Activated CD4-positive, alpha-beta T cell treated with anti-CD3 and anti-CD28 coated beads, Interleukin-10, Interleukin-2, amounts not matched to agents 100 ng/mL and 50 ng/mL, durations not matched to agents 16 hours and 8 hours (primary cell): ENCODE measurements at regions not wholly inside any gene's neighbourhood (a gene's known extent, or its start where the extent isn't known, plus 50 kb on each side); places are given as distances from the start of the nearest gene placed in this dataset.

ENCODE experiments used
- DNase-seq: peaks from one replicate; pipeline ENCODE4 v3.0.0-alpha.2; 2020

DNA sequence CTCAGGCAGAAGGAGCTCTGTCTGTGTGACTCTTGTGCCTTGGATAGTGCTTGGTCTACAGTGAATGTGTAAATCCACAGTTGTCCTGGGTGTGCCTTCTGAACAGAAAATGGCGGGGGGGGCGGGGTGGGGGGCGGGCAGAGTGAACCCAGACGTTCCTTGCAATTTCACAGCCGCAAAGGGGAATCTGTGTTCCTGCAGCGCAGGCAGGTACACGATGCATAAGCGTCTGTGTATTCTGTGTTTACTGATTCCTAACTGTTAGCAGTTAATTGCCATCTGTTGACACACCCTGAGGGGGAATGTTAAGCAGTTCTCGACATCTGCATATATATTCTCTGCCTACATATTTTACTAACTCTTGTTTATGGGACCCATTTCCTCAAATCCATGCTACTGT, 123.5 kb upstream of the ZFHX3 start:
- DNase-seq, result no peak

- DNase-seq, result no peak
Observed at GRCh38 chr16:73170612-73171038, 122.7 kb upstream of the ZFHX3 start.

- DNase-seq, result no peak
Observed at GRCh38 chr16:73166947-73167550, 119.1 kb upstream of the ZFHX3 start.

DNA sequence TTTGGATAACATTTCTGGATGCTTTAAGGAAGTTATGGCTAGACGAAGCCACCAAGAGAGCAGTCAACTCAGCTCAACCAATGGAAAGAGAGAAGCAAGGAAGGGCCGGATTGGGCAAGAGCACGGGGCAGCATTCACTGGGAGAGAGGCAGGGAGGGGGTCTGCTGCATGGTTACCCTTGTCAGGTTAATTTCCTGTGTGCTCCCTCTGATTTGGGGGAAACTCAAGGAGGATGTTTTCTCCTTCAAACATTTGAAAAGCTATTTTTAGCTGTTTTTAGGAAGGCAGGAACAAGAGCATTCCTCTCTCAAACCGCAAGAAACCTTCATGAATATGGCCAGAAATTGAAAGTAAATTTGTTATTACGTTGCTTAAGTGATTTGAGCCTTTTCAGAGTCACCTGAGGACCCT, 118.5 kb upstream of the ZFHX3 start:
- DNase-seq, result no peak

GRCh38 chr16:73163238-73163815, 115.4 kb upstream of the ZFHX3 start:
- no peak for DNase-seq

- DNase-seq, result no peak
Observed at GRCh38 chr16:73161977-73162376, 114.0 kb upstream of the ZFHX3 start.

DNA sequence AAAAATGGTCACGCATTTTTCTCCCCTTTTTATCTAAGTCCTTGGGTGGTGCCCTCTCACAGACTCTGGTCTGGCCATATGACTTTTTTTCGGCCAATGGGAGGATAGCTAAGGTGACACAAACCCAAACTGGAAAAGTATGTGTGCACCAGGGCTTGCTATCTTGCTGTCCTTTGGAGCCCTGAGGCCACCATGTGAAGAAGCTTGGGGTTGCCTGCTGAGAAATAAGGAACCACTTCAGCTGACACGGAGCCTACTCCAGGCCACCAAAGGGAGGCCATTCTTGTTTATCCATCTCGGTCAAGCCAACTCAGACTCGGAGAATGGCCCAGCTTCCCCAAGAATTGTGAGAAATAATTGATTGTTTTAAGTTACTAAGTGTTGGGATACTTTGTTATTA, 111.4 kb upstream of the ZFHX3 start:
- DNase-seq, result no peak

DNA sequence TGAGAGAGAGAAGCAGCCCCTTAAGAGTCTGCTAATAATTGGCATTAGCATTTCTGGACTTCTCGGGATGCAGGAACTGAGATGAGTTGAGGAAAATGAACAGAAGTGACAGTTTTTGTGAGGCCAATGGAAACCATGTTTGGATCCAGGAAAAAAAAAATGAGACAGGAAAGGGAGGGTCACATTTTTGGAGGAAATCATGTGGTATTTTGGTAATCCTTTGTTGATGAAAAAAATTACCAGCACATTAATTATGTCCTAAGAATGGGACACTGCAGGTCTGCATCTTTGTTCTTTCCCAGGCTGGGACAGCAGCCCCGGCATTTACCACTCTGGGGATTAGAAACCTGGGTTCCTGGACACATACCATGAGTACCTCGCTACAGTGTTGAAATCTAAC, 109.9 kb upstream of the ZFHX3 start:
- no peak for DNase-seq

DNA sequence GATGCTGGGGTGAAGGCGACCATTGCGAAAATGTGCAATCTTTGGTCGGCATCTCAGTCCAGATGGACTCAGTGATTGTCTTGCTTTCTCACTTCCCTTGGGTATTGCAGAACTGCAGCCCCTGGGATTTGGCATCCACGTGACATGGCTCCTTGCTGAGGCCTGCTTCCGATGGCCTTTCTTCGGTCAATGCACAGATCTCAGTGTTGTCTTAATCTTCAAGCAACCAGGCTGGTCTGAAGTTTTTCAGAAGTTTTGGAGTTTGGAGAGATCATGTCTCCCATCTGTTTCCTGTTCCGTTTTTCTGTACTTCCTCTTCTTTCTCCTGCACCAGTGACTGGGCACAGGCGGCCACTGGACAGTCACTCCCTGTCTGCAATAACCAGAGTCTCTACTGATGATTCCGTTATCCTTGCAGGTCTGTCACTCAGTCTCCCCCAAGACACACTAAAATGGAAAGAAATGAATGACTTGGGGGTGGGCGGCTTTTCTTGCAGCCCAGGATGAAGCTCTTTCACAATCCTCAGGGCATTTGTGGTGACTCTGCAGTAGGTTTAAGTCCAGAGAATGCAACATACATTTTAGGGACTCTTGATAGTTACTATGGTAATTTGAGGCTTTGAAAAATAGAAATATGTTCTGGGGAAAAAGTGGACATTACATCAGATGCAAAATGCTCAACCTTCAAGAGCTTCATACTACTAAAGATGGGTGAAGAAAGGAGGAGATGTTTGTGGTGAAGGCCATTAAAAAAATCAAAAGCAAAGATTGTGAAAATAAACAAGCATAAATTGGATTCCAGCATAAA, 106.3 kb upstream of the ZFHX3 start:
- DNase-seq, result no peak

- no peak for DNase-seq
Observed at GRCh38 chr16:73152386-73153125, 104.6 kb upstream of the ZFHX3 start.

DNA sequence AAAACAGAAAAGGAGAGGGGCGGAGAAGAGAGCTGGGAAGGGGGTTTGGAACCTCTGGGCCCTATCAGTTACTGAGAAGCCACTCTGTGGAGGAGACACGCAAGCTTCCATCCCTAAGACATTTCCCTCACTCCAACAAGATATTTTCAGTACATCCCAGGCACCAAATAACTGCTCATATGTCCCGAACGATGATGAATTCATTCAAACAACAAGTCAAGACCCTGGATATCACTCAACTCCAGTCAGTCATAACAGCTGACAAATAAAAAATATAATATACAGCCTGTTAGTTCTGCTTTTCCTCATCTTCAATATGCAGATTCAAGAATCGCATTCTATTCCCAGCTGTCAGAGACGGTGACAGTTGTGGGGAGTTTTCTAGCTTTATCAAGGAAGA, 104.0 kb upstream of the ZFHX3 start:
- no peak for DNase-seq

DNA sequence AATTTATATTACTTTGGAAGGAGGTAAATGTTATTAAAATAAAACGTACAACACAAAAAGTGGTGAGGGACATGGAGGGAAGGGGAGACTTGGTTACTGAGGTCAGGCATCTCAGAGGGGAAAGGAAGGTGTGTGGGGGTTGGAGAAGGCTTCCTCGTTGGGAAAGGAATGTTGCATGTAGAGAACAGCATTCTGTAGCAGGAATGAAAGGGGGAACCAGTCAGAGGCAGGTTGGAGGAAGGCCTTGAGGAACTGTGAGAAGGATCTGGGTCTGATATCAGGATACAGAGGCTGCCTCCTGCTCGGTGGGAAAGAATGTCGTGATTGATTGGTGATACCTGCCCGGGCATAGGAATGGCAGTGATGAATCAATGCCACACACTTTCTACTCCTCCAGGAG, 103.3 kb upstream of the ZFHX3 start:
- DNase-seq, result no peak

DNA sequence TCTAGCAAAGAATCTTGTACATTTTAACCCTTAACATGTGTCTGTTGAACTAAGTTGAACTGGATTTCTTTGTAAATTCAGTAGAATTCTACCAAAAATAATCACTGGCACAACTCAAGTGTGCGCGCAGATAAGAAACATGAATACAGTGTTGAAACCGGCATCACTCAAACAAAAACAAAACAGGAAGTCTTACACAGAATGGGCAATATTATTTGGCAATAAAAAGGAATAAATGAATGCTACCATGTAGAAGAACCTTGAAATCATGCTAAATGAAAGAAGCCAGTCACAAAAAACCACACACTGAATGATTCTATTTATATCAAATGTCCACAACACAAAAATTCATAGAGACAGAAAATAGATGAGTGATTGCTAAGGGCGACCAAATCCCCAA, 102.9 kb upstream of the ZFHX3 start:
- no peak for DNase-seq

DNA sequence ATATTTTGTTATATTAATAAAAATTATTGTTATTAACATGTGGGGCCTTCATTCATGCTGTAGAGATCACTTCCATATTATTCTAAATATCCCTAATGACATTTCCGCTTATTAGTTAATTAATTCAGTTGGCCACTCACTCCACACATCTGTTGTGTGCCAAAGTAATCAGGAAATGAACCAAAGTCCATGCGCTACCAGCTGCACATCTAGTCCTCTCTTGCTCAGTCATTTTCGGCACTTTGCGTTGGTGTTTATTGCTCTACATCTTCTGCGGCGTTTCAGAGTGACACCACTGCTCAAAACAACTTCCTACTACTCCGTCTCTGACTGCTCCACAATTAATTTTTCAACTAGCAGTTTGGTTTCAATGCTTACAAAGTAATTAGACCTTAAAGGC, 101.4 kb upstream of the ZFHX3 start:
- DNase-seq, result no peak

DNA sequence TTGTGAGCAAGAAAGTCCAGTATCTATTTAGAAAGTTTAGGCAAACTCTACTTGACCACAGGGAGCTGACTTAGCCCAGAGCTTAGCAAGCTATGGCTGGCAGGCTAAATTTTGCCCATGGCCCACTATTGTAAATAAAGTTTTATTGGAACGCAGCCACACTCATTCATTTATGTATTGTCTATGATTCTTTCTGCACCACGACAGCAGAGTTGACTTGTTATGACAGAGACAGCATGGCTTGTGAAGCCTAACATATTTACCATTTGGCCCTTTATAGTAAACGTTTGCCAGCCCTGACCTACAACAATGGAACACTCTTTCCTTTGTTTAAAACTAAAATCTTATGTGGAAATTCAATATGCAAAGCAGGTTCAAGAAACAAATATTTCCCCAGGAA, 100.0 kb upstream of the ZFHX3 start:
- DNase-seq, result no peak

DNA sequence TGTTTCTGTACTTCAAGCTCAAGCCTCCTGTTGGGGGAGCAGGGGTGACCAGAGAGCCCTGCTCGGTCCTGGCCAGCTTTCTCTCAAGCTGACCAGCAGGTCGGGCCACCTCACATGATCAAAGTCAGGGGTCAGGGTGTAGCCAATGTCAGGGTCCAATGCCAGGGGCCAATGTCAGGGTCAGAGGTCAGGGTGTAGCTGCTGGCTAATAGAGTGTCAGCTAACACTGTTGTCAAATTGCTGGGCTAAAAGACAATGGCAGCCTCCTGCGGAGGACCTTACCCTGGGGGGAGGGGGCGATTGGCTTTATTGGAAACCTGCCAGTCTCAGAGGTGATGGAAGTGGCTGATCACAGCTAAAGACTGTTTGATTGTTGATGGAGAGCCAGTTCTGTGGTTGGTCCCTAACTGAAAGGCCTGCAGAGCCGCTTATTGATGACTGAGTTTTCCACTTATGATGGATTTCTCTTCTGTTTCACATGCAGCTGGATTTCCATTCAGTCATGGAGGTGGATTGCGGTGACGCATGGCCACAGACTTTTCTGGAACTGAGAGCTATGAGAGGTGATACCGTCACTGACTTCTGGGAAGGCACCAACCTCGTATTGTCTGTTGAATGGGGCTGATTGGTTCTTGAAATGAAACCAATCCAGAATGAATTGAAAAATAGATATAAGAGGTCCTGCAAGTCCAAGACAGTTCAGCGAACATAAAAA, 97.4 kb upstream of the ZFHX3 start:
- no peak for DNase-seq

DNA sequence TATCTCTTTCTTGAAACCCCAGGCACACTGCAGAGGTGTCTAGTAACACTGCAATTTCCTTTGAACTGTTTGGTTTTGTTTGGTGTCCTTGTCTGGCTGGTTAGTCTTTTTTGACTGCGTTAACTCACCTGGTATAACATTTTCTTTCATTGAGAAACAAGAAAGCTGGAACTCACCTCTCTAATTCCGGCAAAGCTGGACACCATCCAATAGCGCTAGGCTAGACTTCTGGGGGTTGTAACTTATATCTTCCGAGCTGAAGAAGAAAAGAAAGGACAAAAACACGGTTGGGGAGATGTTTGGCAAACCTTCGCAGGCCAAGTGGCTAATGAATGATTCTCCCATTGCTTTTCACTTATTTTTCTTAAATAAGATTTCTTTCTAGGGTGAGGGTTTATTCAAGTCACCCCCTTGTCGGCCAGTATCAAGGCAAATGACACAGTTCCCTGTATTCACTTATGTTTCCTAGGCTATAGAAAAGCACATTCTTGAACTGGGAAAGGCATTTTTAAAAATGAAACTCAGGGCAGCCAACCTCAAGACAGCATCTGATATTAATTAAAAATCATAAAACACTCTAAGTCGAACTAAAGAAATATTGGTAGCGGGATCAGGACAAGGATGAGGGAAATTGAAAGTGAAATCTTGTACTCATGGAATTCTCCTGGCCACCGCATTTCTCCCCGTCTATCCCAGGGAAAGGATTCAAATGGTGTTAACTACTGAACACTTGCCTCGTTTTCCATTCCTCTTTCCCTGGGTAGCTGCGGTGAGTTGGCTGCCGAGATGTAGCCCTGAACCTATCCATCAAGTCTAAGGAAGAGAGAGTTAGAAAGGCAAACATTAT, 95.9 kb upstream of the ZFHX3 start:
- no peak for DNase-seq

- DNase-seq, result no peak
Observed at GRCh38 chr16:73143002-73143401, 95.1 kb upstream of the ZFHX3 start.

DNA sequence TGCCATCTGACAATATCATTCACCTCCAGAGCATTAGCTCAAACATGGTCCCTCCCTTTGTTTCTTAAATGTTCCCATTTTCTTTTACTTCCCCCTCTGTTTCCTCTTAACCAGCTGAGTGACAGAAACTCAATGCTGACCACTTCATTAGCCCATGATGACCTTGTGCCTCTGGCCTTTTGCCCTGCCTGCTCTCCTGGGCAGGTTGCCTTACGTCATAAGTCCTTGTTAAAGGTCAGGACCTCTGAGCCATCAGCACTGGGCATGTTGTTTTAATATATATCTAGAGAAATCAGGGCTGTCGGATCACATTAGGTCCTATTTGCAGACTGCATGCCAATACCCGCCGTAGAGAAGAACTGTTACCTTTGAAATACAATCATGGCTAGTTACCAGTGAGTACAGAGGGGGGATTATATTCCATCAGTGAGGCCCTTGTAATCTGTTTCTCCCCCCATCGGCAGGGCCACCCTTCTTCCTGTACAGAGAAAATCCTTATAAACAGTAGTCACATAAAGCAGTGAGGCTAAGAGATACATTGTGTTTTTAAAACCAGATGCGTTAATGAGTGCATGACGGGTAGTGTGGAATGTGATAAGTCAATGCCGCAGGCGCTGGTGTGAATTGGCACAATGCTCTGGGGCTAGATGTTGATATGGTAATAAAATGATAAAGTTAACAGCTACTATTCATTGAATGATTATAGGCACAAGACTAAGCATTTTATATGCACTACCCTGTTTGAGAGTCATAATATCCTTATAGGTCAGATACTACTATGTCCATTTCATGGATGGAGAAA, 94.3 kb upstream of the ZFHX3 start:
- DNase-seq, result no peak

- DNase-seq, result no peak
Observed at GRCh38 chr16:73140929-73141328, 93.0 kb upstream of the ZFHX3 start.
